Osteoblast (primary cell): ENCODE measurements at regions not wholly inside any gene's neighbourhood (a gene's known extent, or its start where the extent isn't known, plus 50 kb on each side); places are given as distances from the start of the nearest gene placed in this dataset.

Experiments used
- DNase-seq: peaks from one replicate; pipeline ENCODE4 v3.0.0; 2011; ENCODE audit warnings: low spot score, mixed read lengths; ENCODE audit not compliant: insufficient read length; ENCODE audit errors: missing footprints
- H2AFZ ChIP-seq: 2 replicates; pipeline ENCODE4 v1.6.0; 2011; ENCODE audit warnings: mild to moderate bottlenecking, low read length
- H3K27ac ChIP-seq: 2 replicates; pipeline ENCODE4 v1.5.1; 2011; ENCODE audit warnings: mild to moderate bottlenecking, low read depth, low read length, moderate library complexity
- H3K27me3 ChIP-seq: 2 replicates; pipeline ENCODE4 v1.6.0; 2012; ENCODE audit warnings: mild to moderate bottlenecking, control low read depth, inconsistent platforms, low read length, moderate library complexity; ENCODE audit not compliant: insufficient read depth
- H3K36me3 ChIP-seq: 2 replicates; pipeline ENCODE4 v1.5.1; 2011; ENCODE audit warnings: mild to moderate bottlenecking, low read length, control low read depth, moderate library complexity; ENCODE audit not compliant: insufficient read depth
- H3K4me1 ChIP-seq: 2 replicates; pipeline ENCODE4 v1.5.1; 2011; ENCODE audit warnings: mild to moderate bottlenecking, low read length, control low read depth, moderate library complexity; ENCODE audit not compliant: insufficient read depth
- H3K4me2 ChIP-seq: 2 replicates; pipeline ENCODE4 v1.6.0; 2011; ENCODE audit warnings: mild to moderate bottlenecking, low read length; ENCODE audit not compliant: insufficient read depth
- H3K4me3 ChIP-seq: fragments of 200-600 bp; sonication (generic); 3 replicates; pipeline ENCODE4 v1.5.1; 2012; ENCODE audit warnings: mild to moderate bottlenecking, low read length, inconsistent platforms; ENCODE audit not compliant: insufficient read depth
- H3K79me2 ChIP-seq: 2 replicates; pipeline ENCODE4 v1.6.0; 2012; ENCODE audit warnings: mild to moderate bottlenecking, low read length, control low read depth, inconsistent platforms; ENCODE audit not compliant: insufficient read depth
- H3K9me3 ChIP-seq: 2 replicates; pipeline ENCODE4 v1.5.1; 2011; ENCODE audit warnings: low read depth, low read length, control low read depth
- H4K20me1 ChIP-seq: 2 replicates; pipeline ENCODE4 v1.6.0; 2012; ENCODE audit warnings: mild to moderate bottlenecking, low read length, control low read depth; ENCODE audit not compliant: insufficient read depth
- TF ChIP-seq, protein P1 (sequence below): IDR thresholded peaks from 2 replicates; pipeline ENCODE4 v1.5.1; 2011; ENCODE audit warnings: mild to moderate bottlenecking, low read depth, low read length, moderate library complexity; ENCODE audit errors: extremely low read depth

DNA sequence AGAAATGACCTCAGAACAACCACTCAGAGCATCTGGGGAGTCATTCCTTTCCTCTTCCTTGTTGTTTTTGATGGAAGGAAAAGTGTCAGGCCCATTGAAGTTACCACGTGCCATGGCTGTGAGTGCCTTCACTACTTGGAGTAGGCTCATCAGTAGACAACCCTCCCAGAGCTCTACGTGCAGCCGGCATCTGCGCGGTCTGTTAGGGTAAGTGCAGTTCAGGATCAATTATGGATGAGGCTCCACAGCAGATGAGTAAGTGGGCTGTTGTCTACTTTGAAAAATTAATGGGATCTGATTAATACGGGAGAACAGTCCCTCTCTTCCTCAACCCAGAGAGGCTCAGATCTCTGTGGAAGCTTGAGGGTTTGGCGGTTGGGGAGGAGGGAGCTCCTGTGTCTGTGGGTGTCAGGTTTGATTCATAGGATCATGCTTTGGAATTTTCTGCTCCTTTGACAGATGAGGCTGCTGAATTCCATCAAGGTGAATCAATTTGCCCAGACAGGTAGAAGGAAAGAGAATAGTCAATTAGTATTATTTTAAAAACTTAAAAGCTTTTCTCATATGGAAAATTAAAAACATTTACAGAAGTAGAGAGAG, 93.8 kb upstream of the TOX2 start:
- TF ChIP-seq, protein P1, sequence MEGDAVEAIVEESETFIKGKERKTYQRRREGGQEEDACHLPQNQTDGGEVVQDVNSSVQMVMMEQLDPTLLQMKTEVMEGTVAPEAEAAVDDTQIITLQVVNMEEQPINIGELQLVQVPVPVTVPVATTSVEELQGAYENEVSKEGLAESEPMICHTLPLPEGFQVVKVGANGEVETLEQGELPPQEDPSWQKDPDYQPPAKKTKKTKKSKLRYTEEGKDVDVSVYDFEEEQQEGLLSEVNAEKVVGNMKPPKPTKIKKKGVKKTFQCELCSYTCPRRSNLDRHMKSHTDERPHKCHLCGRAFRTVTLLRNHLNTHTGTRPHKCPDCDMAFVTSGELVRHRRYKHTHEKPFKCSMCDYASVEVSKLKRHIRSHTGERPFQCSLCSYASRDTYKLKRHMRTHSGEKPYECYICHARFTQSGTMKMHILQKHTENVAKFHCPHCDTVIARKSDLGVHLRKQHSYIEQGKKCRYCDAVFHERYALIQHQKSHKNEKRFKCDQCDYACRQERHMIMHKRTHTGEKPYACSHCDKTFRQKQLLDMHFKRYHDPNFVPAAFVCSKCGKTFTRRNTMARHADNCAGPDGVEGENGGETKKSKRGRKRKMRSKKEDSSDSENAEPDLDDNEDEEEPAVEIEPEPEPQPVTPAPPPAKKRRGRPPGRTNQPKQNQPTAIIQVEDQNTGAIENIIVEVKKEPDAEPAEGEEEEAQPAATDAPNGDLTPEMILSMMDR: no peak
- H3K4me1 ChIP-seq: no peaks in the 10 kb centered on the region

DNA sequence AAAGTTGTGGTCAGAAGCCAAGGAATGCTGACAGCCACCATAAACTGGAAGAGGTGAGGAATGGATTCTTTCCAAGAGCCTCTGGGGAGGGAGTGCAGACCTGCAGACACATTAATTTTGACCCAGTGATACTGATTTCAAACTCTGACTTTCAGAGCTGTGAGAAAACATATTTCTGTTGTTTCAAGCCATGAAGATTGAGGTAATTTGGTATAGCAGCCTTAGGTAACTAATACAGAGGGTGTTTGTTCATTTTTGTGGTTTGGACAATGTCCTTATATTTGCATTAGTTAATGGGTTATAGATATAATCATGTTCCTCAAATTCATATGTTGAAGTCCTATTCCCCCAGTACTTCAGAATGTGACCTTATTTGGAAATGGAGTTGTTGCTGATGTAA, 85.4 kb upstream of the GTSF1L start:
- no peak overlapping the region for H3K4me3 ChIP-seq
- H3K9me3 ChIP-seq: peaks cover 4% of the 10 kb centered on the region
- no peaks in the 10 kb centered on the region for H4K20me1 ChIP-seq
- H3K36me3 ChIP-seq: no peaks in the 10 kb centered on the region
- no peak overlapping the region for H3K4me2 ChIP-seq
- TF ChIP-seq, protein P1: no peak
- H3K27ac ChIP-seq: no peak overlapping the region
- H2AFZ ChIP-seq: no peak overlapping the region
- H3K27me3 ChIP-seq: no peaks in the 10 kb centered on the region
- no peaks in the 10 kb centered on the region for H3K4me1 ChIP-seq
- no peaks in the 10 kb centered on the region for H3K79me2 ChIP-seq
- DNase-seq: no peak

More for the DNA sequence above, 93.8 kb upstream of the TOX2 start:
- no peak overlapping the region for H2AFZ ChIP-seq
- no peaks in the 10 kb centered on the region for H3K36me3 ChIP-seq
- H3K9me3 ChIP-seq: no peaks in the 10 kb centered on the region
- no peak overlapping the region for H3K27ac ChIP-seq
- H3K27me3 ChIP-seq: peaks cover 12% of the 10 kb centered on the region
- H3K4me2 ChIP-seq: no peak overlapping the region
- no peak for DNase-seq
- H3K79me2 ChIP-seq: no peaks in the 10 kb centered on the region
- no peak overlapping the region for H3K4me3 ChIP-seq
- H4K20me1 ChIP-seq: no peaks in the 10 kb centered on the region

DNA sequence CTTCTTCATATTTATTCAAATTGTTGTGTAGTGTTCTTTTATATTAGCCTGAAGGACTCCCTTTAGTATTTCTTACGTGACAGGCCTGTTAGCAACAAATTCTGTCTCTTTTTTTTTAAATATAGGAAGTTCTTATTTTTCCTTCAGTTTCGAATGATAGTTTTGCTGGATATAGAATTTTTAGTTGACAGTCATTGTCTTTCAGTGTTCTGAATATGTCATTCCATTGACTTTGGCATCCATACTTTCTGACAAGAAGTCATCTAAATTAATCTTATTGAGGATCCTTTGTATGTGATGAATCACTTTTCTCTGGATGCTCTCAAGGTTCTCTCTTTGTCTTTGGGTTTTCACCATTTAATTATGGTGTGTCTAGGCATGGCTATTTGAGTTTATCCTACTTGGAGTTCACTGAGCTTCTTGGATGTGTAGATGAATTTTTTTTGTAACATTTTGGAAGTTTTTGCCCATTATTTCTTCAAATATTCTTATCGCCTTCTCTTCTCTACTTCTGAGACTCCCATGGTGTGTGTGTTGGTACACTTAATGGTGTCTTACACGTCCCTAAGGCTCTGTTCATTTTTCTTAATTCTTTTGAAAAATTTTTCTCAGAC, 82.5 kb upstream of the GTSF1L start:
- Histone ChIP-seq H3K27ac (no peak overlapping the region), H3K79me2 (no peaks in the 10 kb centered on the region), H3K4me2 (no peak overlapping the region), H3K4me1 (no peaks in the 10 kb centered on the region), H3K27me3 (no peaks in the 10 kb centered on the region), H3K9me3 (peaks cover 4% of the 10 kb centered on the region), H3K36me3 (no peaks in the 10 kb centered on the region), H2AFZ (no peak overlapping the region), H3K4me3 (no peak overlapping the region), H4K20me1 (no peaks in the 10 kb centered on the region)
- no peak for DNase-seq
- TF ChIP-seq, protein P1: no peak

DNA sequence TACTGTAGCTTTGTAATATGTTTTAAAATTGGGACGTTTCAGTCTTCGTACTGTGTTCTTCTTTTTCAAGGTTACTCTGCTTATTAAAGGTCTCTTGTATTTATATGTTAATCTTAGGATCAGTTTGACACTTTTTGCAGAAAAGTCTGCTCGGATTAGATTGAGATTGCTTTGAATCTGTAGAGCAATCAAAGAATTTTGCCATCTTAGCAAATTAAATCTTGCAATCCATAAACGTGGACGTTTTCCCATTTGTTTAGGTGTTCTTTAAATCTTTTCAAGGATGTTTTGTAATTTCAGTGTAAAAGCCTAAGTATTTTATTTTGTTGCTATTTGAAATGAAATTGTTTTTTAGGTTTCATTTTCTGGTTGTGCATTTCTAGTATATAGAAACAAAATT, 78.0 kb upstream of the GTSF1L start:
- Histone ChIP-seq H3K4me1 (no peaks in the 10 kb centered on the region), H3K4me3 (no peak overlapping the region), H3K79me2 (no peaks in the 10 kb centered on the region), H3K27ac (no peak overlapping the region), H3K4me2 (no peak overlapping the region), H3K36me3 (no peaks in the 10 kb centered on the region), H4K20me1 (no peaks in the 10 kb centered on the region), H3K27me3 (no peaks in the 10 kb centered on the region), H3K9me3 (peaks cover 3% of the 10 kb centered on the region), H2AFZ (no peak overlapping the region)
- TF ChIP-seq, protein P1: no peak
- DNase-seq: no peak
